ENCODE measurements at regions not wholly inside any gene's neighbourhood (a gene's known extent, or its start where the extent isn't known, plus 50 kb on each side); places are given as distances from the start of the nearest gene placed in this dataset.

GRCh38 chr5:106085556-106085955 is 1585.2 kb downstream of the EFNA5 start:
- Histone ChIP-seq H3K9me3 (ENCODE audit: control insufficient read depth, insufficient read depth, low read length) (no peaks in the 10 kb centered on the region), H3K4ac (ENCODE audit: low read depth, low read length) (no peak overlapping the region), H3K9ac (ENCODE audit: low read depth, low read length) (no peak overlapping the region), H2AK9ac (replicated peaks; ENCODE audit: low read depth, low read length, poor library complexity) (no peak overlapping the region), H3K18ac (ENCODE audit: low read depth, low read length) (no peak overlapping the region), H3K27ac (ENCODE audit: insufficient read depth, low read length) (no peak overlapping the region), H2AK5ac (ENCODE audit: low read depth, low read length) (no peak overlapping the region), H4K5ac (ENCODE audit: low read depth, low read length) (no peak overlapping the region), H4K20me1 (ENCODE audit: insufficient read depth, low read length) (no peaks in the 10 kb centered on the region), H3K14ac (replicated peaks; ENCODE audit: low read depth, low read length) (no peak overlapping the region), H3K36me3 (ENCODE audit: control insufficient read depth, insufficient read depth, low read length) (no peaks in the 10 kb centered on the region), H3K79me1 (ENCODE audit: low read depth in 1 of 2, low read length in 2 of 2) (no peaks in the 10 kb centered on the region), H3K27me3 (ENCODE audit: control insufficient read depth, insufficient read depth, low read length) (no peaks in the 10 kb centered on the region), H2BK20ac (ENCODE audit: low read depth, low read length) (no peak overlapping the region), H2BK5ac (ENCODE audit: low read depth, low read length, poor library complexity, severe bottlenecking) (no peak overlapping the region), H3K4me2 (ENCODE audit: low read depth, low read length) (no peak overlapping the region), H3K56ac (ENCODE audit: extremely low read depth, insufficient read depth, low read length) (no peak overlapping the region), H3K23ac (ENCODE audit: low read depth, low read length) (no peak overlapping the region), H2BK15ac (ENCODE audit: low read depth, low read length) (no peak overlapping the region), H4K8ac (ENCODE audit: low read depth in 2 of 2, low read length in 2 of 2) (no peak overlapping the region), H4K91ac (ENCODE audit: insufficient read depth, low read depth, low read length) (no peak overlapping the region), H2AFZ (replicated peaks; ENCODE audit: low read length, poor library complexity) (no peak overlapping the region), H3K9me1 (ENCODE audit: insufficient read depth, low read length) (no peaks in the 10 kb centered on the region), H2BK120ac (ENCODE audit: low read depth, low read length) (no peak overlapping the region), H3K4me1 (ENCODE audit: control insufficient read depth, insufficient read depth, low read length) (no peaks in the 10 kb centered on the region), H3K4me3 (ENCODE audit: insufficient read depth, low read depth, low read length) (no peak overlapping the region)
- DNase-seq (no peak), ATAC-seq (ENCODE audit: low read depth) (no peak)
- dilution Hi-C loops (cut with HindIII; ENCODE audit: low sequenced_read_pairs, unreplicated experiment) = no loop called here
- in situ Hi-C loops (cut with MboI; ENCODE audit: low sequenced_read_pairs) = no loop called here
- WGBS, 2 experiments (ENCODE audit: extremely low coverage in 2 of 2, insufficient read length in 1 of 2) = no CpG with 5 or more reads among the region's 2 CpGs
- intact Hi-C loops (cut with micrococcal nuclease) = no loop called here
- ChIA-PET POLR2A (ENCODE audit: unreplicated experiment) (no interaction called here), CTCF (no interaction called here)
- no TSS peak for BruUV-seq (replicated peaks)
- no peak for TF ChIP-seq MAFK (IDR thresholded peaks at IDR 0.05; ENCODE audit: low read depth, low read length)
- TF ChIP-seq BHLHE40 (IDR thresholded peaks at IDR 0.05; ENCODE audit: low read depth, low read length) = no peak
- TF ChIP-seq MXI1 (IDR thresholded peaks at IDR 0.05; ENCODE audit: borderline replicate concordance, low read depth, low read length) = no peak
- TF ChIP-seq USF2 (IDR thresholded peaks at IDR 0.05; ENCODE audit: low read depth, low read length) = no peak
- no peak for TF ChIP-seq RAD21 (IDR thresholded peaks at IDR 0.05; ENCODE audit: low read length)
- TF ChIP-seq NFE2L2 (IDR thresholded peaks at IDR 0.05; ENCODE audit: low read depth, low read length) = no peak
- TF ChIP-seq, protein P1, sequence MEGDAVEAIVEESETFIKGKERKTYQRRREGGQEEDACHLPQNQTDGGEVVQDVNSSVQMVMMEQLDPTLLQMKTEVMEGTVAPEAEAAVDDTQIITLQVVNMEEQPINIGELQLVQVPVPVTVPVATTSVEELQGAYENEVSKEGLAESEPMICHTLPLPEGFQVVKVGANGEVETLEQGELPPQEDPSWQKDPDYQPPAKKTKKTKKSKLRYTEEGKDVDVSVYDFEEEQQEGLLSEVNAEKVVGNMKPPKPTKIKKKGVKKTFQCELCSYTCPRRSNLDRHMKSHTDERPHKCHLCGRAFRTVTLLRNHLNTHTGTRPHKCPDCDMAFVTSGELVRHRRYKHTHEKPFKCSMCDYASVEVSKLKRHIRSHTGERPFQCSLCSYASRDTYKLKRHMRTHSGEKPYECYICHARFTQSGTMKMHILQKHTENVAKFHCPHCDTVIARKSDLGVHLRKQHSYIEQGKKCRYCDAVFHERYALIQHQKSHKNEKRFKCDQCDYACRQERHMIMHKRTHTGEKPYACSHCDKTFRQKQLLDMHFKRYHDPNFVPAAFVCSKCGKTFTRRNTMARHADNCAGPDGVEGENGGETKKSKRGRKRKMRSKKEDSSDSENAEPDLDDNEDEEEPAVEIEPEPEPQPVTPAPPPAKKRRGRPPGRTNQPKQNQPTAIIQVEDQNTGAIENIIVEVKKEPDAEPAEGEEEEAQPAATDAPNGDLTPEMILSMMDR (conservative IDR thresholded peaks at IDR 0.05; ENCODE audit: low read depth, low read length) = no peak
- no peak for TF ChIP-seq POLR2A (IDR thresholded peaks at IDR 0.05; ENCODE audit: low read depth, low read length)
- no peak for TF ChIP-seq SMC3 (IDR thresholded peaks at IDR 0.05; ENCODE audit: low read depth, low read length)
- TF ChIP-seq, protein P2, sequence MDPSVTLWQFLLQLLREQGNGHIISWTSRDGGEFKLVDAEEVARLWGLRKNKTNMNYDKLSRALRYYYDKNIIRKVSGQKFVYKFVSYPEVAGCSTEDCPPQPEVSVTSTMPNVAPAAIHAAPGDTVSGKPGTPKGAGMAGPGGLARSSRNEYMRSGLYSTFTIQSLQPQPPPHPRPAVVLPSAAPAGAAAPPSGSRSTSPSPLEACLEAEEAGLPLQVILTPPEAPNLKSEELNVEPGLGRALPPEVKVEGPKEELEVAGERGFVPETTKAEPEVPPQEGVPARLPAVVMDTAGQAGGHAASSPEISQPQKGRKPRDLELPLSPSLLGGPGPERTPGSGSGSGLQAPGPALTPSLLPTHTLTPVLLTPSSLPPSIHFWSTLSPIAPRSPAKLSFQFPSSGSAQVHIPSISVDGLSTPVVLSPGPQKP (IDR thresholded peaks at IDR 0.05; ENCODE audit: borderline replicate concordance, low read depth, low read length) = no peak
- TF ChIP-seq CHD1 (IDR thresholded peaks at IDR 0.05; ENCODE audit: low read depth, low read length) = no peak
- TF ChIP-seq RFX5 (IDR thresholded peaks at IDR 0.05; ENCODE audit: low read depth, low read length) = no peak
- TF ChIP-seq MAZ (IDR thresholded peaks at IDR 0.05; ENCODE audit: borderline replicate concordance, low read depth, low read length) = no peak

Data from IMR-90 (cell line).